SKM-1 (cell line): ENCODE measurements at regions not wholly inside any gene's neighbourhood (a gene's known extent, or its start where the extent isn't known, plus 50 kb on each side); places are given as distances from the start of the nearest gene placed in this dataset.
"Not testable (repeated sequence)": the region's sequence is repeated elsewhere in the genome, so short reads cannot be mapped to it uniquely, and the experiment has no call there.

ENCODE experiments used
- DNase-seq: peaks from one replicate; lab custom pipeline; 2025; ENCODE audit not compliant: unreplicated experiment; lab: John Stamatoyannopoulos, UW

DNA sequence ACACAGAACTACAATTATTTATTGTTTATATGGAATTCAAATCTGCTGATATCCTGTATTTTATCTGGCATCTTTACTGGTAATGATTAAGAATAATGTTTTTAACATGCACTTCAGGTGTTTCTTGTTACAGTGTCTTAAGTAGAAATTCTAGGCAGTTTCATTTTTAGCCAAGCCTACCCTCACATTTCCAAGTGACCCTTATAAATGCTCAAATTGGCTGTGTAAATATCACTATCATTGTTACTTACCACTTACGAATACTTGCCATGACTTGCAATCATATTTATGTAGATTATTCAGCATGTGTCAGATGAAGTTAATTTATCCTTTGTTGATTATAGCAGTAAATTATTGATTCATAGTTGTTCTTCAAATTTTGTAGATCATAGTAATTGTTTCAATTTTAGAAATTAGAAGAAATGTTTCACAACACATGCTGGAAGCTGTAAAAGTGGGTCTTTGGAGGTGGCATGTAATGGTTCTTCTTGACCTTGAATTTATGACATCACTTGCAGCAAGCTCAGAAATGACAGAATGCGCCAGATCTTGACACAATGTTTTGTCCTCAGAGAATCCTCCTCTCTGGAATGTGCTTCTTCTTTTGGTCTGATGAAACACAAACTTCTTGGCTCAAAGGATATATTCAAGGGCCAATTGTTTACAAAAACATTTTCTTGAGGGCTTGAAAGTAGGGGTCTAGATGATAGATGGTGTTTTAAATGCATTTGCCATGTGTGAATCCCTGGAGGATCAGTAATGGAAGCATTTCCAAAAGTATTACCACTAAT is 471.8 kb downstream of the COL12A1 start:
- no peak for DNase-seq

DNA sequence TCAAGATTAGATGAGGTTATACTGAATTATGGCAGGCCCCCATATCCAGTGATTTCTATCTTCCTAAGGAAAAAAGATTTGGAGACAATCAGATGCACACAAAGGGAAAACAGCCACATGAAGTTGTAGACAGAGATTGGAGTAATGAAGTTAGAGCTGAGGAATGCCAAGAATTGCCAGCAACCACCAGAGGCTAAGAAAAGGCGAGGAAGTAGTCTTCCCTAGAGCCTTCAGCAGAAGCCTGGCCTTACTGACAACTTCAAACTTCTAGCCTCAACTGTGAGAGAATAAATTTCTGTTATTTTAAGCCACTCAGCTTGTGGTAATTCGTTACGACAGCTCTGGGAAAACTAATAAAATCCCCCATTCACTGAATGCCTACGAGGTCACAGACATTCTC is 473.9 kb downstream of the COL12A1 start:
- DNase-seq, result no peak

DNA sequence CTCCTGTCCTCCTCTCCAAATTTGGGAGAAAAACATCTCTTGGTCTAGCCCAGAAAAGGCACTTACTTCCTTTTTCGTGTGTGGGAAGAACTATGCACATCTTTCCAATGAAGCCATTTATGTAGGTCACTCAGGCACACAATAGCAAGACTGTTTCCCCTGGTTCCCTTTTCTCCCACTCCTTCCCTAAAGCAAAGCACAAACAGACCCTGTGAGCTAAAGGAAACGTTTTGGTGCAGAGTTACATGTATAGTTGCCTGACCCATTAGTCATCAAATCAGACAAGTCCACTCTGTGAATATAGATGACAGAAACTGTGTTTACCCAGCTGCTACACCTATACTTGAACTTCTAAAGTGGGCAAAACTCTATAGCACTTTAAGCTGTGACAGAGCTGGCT is 474.6 kb downstream of the COL12A1 start:
- no peak for DNase-seq

DNA sequence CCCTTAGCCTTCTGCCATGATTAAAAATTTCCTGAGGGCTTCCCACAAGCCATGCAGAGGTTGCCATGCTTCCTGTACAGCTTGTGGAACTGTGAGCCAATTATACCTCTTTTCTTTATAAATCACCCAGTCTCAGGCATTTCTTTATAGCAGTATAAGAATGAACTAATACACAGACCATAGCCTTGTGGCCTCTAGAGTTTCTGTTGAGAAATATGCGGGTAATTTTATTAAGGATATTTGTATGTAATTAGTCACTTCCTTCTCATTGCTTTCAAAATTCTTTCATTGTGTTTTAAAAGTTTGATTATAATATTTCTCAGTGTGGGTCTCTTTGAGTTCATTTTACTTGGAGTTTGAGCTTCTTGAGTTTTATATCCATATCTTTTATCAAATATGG is 484.9 kb downstream of the COL12A1 start:
- no peak for DNase-seq

- DNase-seq, result no peak
These were observed 488.3 kb downstream of the COL12A1 start for GRCh38 chr6:74717591-74717990.

GRCh38 chr6:74715355-74716085 is 490.3 kb downstream of the COL12A1 start:
- no peak for DNase-seq

DNA sequence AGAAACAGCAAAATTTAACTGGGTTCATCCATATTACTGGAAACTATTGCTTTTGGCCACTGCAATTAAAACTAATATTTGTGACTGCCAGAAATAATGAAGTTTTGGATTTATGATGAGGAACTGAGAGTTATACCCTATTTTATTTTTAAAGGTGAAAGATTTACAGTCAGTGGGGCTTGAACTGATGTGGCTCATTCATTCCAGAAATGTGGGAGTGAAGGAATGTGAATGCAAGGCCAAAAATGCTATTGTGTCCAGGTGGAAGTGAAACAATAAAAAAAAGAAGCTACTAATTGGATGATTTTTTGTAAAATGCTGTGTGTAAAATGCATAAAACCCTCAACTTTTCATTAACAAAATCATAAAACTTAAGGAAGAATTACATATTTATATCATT is 491.9 kb downstream of the COL12A1 start:
- DNase-seq, result no peak

DNA sequence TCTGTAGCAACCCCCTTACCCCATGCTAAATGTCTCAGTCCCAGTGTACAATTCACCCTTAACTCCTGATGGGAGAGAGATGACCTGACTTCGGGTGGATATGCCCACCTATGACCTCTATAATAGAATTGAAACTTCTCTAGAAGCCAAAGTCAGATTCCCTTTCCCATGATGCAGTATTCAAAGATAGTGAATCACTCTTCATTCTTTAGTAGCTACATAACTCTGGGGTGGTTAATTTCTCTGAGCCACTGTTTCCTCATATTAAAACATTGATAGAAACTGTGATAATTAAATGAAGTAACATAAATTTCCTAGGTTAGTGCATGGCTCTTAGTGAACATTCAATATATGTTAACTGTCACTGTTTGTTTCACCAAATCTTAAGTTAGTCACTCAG is 500.4 kb downstream of the COL12A1 start:
- no peak for DNase-seq

- DNase-seq, result not testable (repeated sequence)
These were observed 501.3 kb downstream of the COL12A1 start for GRCh38 chr6:74704540-74704939.

- no peak for DNase-seq
These were observed 515.5 kb downstream of the COL12A1 start for GRCh38 chr6:74690365-74690764.

DNA sequence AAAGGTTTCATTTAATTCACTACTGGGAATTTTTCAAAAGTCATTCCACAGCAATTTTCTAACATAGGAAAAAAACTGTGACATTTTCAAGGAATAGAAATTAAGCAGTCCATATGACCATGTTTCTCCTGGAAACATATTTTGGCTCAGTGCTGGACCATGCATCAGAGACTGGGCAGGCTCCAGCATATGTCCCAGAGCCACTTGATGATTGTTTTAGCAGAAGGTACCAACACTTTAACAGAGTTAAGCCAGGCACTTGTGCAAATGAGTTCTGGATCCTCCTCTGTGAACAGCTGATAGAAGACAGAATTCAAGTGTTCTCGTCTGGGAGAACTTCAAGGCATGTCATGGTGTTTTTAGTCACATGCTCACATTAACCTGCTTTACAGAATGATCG is 516.3 kb downstream of the COL12A1 start:
- DNase-seq, result no peak

- DNase-seq, result no peak
These were observed 528.4 kb downstream of the COL12A1 start for GRCh38 chr6:74677463-74677862.

GRCh38 chr6:74676906-74677305 is 528.9 kb downstream of the COL12A1 start:
- DNase-seq, result no peak

- DNase-seq, result no peak
These were observed 531.5 kb downstream of the COL12A1 start for GRCh38 chr6:74674377-74674776.

- DNase-seq, result no peak
These were observed 534.3 kb downstream of the COL12A1 start for GRCh38 chr6:74671558-74672025.

DNA sequence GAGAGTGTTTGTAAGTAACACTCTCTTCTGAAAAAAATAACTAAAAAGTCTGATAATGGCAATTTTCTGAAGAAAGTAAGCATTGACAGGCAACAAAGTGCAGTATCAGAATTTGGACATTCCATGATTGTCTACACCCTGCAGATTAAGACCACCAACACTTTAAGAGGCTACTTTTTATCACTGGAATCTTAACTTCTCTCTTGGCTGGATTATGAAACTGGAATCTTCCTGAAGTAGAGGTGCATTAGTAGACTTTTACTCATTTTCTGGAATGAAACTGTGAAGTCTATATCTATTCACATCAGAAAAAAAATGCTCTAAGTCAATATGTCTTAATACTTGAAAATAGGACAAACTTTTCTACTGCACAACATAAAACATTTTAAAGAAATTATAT is 547.5 kb downstream of the COL12A1 start:
- DNase-seq, result no peak

DNA sequence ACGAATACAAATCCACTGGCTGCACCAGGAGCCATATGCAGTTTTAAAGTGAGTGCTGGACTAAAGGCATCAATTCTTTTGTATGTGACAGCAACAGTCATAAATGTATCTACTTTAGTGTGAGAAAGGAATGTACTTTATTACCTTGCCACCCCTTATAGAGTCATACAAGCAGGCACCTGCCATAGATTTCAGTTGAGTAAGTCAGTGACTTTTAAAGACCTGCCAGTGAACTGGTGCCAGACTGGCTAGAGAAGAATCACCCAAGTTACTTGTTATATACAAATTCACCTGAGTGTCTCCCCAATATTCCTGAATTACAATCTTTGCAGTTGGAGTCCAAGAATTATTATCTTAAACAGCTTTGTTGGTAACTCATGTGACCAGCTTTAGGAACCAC is 547.9 kb downstream of the COL12A1 start:
- no peak for DNase-seq

- DNase-seq, result no peak
These were observed 548.8 kb downstream of the COL12A1 start for GRCh38 chr6:74657011-74657410.

DNA sequence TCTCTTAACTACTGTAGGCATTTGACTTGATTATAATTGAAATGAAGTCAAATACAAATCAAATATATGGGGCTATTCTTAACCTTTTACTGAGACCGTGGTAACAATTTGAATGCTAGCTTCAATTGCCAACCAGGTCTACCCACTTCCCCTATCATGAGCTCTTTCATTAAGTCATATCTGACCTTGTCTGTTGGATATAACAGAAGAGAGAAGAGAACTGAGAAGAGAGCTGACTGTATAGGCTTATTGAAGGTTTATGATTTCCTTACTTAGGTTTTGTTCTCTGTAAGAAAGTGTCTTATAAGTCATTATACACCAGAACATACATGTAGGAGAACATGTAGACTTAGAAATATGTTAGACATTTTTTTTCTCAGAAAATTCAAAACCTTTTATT is 549.4 kb downstream of the COL12A1 start:
- no peak for DNase-seq

DNA sequence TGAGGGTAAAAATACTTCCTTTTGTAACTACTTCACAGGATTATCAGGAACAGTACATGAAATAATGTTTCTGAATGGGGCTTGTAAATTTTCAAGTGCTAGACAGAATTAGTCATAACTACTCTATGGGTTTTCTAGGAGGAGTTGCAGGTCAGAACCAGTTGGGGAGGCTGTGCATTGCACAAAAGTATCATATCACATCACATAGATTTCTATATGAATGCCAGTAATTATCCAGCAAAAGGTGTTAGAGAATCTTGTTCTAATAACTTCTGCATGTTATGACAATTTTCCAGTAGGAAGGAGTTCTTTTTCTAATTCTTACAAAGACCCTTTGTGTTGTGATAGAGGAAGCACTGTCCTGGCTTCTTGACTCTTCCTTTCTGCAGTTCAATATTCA is 551.6 kb downstream of the COL12A1 start:
- no peak for DNase-seq

DNA sequence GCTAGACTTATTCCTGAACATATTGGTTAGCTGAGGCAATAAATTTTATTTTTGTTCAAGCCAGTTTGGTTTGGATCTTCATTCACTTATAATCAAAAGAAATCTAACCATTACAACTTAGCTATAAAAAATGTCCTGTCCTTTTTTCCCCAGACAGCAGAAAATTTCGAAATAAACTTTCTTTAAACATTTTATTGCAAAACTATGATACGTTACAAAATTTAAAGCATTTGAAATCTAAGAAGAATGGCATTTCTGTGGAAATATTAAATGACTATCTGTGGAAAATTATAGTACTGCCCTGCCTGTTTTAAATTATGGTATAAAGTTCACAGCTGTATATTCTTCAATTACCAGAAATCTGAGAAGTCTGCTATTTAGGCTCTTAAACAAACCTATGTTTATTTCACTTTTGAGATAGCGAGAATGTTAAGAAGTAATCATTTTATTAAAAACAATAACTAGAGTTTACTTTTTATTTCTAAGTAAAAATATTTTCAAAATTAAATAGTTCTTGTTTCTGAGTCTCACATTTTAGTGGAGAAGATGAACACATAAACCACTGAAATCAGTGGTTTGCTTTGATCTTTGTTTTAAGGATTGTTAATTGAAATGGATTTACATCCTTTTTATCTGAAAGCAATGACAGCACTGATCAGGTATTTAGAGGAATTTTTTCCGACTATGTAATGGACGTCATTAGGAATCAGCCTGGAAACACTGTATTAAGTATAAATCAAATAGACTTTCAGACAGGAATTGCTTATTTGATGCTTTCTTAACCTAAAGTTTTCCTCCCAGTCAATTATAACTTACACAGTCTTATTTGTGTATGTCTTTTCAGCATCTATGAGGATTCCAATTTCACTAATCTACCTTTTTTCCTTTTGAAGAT is 553.7 kb downstream of the COL12A1 start:
- DNase-seq, result no peak
